Cardiac septum (tissue), 1 donor: ENCODE measurements at regions not wholly inside any gene's neighbourhood (a gene's known extent, or its start where the extent isn't known, plus 50 kb on each side); places are given as distances from the start of the nearest gene placed in this dataset.

Source experiments
- DNase-seq: peaks from one replicate; pipeline ENCODE4 v3.0.0-alpha.2; 2020; ENCODE audit warnings: low spot score
- intact Hi-C: fragments of 100-400 bp; cut with DNase I; formaldehyde crosslinking; loops from one replicate; pipeline ENCODE4 v1.14.0; 2022
- donor health status: DM: no; HTN: no; CAD: no.

- DNase-seq, result no peak
- intact Hi-C loops, result no loop called here
These were observed 134.8 kb upstream of the ARHGAP5 start for GRCh38 chr14:31942166-31942841.

- no peak for DNase-seq
- intact Hi-C loops, result no loop called here
These were observed 133.8 kb upstream of the ARHGAP5 start for GRCh38 chr14:31943217-31943799.

- no peak for DNase-seq
- intact Hi-C loops, result no loop called here
These were observed 133.2 kb upstream of the ARHGAP5 start for GRCh38 chr14:31943861-31944255.

DNA sequence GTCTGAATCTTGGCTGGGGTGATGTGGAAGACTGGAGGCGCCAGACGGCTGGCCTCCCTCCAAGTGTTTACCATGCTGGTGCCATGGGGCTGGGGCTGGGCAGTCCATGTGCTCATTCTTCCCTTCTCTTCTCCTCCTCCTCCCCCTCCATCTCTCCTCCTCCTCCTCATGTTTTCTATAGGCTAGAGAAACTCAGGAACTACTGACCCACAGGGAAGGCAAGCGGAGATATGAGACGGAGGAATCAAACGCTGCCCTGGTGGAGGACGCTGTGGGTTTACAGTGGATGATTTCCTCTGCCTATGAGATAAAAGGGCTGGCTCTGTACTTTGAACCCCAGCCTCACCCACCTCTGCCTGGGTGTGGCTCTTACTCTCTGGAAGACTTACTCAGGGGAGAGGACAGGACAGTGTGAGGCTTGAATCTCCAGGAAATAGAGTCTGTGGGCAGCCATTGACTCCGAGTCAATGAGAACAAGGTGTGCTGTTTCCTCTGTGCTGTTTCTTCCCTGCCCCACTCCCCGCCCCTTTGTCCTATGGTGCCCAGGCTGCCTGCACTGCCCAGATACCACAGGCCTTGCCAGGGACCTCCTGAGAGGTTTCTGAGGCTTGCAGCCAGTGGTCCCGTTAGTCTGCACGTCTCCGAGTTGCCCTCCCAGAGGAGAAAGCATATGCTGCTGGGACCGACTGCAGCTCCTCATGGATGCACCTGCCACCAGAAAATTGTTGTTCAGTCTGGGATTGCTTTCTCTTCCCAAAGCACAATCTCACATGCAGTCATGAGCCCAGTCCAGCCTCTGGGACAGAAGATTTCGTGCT is 132.6 kb upstream of the ARHGAP5 start:
- intact Hi-C loops, result no loop called here
- DNase-seq, result no peak

- no peak for DNase-seq
- intact Hi-C loops, result no loop called here
These were observed 132.0 kb upstream of the ARHGAP5 start for GRCh38 chr14:31945074-31945613.

DNA sequence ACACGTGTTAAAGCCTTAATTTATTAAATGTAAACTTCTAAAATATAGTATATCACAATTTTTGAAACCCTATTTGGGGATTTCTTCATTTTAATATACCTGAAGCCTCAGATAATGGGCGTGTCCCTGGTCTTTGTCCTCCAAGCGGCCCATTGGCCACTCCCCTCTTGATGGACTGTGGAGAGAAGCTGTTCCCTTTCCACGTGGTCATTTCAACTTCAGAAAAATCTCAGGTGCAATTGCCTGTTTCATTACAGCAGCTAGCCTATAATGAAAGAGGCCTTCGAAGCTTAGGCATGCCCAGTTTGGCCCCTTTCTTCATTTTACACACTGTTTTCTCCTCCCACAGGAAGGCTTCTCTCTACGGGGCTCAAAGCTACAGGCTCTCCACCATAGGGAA is 131.4 kb upstream of the ARHGAP5 start:
- DNase-seq, result no peak
- intact Hi-C loops, result no loop called here

GRCh38 chr14:31947076-31947475 is 130.0 kb upstream of the ARHGAP5 start:
- intact Hi-C loops, result no loop called here
- no peak for DNase-seq

DNA sequence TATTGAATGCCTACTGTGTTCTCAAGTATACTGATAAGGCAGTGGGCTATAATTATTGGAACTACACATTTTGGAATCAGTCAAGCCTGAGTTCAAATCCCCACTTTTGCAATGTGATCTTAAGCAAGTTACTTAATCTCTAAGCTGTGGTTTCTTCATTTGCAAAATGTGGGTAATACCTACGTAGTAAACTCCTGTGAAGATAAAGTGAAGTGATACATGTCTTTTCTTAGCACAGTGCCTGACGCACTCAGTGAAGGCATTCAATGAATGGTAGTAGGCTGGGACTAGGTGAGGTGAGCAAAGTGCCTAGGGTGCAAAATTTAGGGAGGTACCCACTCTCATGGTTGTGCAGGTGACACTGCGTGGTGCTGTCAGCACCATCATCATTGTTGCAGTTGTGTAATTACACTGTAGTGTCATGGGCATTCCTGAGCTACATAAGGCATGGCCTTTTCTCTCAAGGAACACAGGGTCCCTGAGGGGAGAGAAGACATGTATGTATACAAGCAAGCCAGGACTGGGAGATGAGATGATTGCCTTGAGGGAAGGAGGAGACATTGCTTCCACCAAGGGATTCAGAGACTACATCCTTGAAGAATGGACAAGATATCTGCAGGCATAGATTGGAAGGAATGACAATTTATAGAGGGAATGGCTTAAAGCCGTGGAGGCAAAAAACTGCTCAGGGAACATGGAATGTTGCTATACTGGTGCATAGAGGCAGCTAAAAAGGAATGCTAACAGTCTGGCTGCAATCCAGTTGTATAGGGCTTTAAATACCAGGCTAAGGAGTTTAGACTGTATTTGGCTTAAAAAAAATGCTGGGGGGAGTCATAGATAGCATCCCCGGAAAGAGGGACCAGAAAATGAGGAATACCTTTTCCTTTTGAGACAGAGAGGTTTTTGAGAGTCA is 129.2 kb upstream of the ARHGAP5 start:
- DNase-seq, result no peak
- intact Hi-C loops, result no loop called here

DNA sequence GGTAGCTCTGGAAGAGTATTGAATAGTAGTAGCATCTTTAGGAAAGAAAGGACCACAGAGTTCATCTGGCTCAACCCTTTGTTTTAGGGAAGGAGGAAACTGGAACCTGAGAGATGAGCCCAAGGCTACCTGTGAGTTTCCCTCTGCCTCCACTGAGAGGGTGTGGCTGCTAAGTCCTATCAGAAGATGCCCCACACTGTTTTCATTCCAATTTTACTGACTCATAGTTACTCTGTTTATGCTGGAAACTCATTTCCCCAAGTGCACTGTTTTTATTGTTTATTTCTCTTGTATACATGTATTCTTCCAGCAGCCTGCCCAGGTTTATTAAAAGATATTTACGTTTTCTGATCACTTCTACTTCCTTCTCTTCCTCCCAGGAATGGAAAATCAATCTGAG is 127.4 kb upstream of the ARHGAP5 start:
- intact Hi-C loops, result no loop called here

GRCh38 chr14:31950331-31950730 is 126.8 kb upstream of the ARHGAP5 start:
- intact Hi-C loops, result no loop called here
- no peak for DNase-seq

More for the DNA sequence above, 127.4 kb upstream of the ARHGAP5 start:
- DNase-seq, result no peak

GRCh38 chr14:31950764-31951637 is 126.1 kb upstream of the ARHGAP5 start:
- DNase-seq, result no peak
- intact Hi-C loops, result no loop called here

GRCh38 chr14:31951638-31951964 is 125.5 kb upstream of the ARHGAP5 start:
- intact Hi-C loops, result no loop called here
- no peak for DNase-seq

- intact Hi-C loops, result no loop called here
- DNase-seq, result no peak
These were observed 124.5 kb upstream of the ARHGAP5 start for GRCh38 chr14:31952573-31952972.

- intact Hi-C loops, result no loop called here
- DNase-seq, result no peak
These were observed 123.9 kb upstream of the ARHGAP5 start for GRCh38 chr14:31953210-31953609.

DNA sequence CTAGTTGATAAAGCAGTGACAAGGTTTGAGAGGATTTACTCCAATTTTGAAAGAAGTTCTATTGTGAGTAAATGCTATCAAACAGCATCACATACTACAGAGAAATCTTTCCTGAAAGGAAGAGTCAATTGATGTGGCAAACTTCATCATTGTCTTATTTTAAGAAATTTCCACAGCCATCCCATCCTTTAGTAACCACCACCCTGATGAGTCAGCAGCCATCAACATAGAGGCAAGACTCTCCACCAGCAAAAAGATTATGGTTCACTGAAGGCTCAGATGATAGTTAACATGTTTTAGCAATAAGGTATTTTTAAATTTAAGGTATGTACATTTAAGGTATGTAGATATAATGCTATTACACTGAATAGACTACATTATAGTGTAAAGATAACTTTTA is 122.1 kb upstream of the ARHGAP5 start:
- no peak for DNase-seq
- intact Hi-C loops, result no loop called here

GRCh38 chr14:31955936-31956579 is 121.0 kb upstream of the ARHGAP5 start:
- DNase-seq, result no peak
- intact Hi-C loops, result no loop called here

- DNase-seq, result no peak
- intact Hi-C loops, result no loop called here
These were observed 119.5 kb upstream of the ARHGAP5 start for GRCh38 chr14:31957565-31957964.

DNA sequence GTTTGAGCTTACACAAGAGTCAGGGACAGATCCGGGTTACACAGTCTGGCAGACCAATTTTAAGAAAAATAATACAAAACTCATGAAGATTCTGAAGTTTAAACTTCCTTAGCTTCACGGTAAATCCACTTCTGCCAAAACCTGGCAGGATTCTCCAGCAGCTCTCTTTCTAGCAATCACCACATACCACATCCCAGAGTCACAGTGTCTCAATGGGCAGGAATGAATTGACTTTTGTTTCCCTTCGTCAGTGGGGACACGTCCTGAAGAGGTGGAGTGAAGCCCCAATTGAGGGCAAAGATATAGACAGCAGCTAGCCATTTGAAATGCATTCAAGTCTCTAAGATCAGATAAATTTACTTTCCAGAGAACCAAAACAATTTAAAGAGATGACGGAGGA is 117.1 kb upstream of the ARHGAP5 start:
- intact Hi-C loops, result no loop called here
- no peak for DNase-seq
